ENCODE measurements at regions not wholly inside any gene's neighbourhood (a gene's known extent, or its start where the extent isn't known, plus 50 kb on each side); places are given as distances from the start of the nearest gene placed in this dataset.
"Not testable (repeated sequence)": the region's sequence is repeated elsewhere in the genome, so short reads cannot be mapped to it uniquely, and the experiment has no call there.

GRCh38 chr12:105454688-105455087 lies 124.2 kb downstream of the C12orf75 start:
- FAIRE-seq (no peak), DNase-seq (ENCODE audit: low spot score in 2 of 2) (no peak)

GRCh38 chr12:105455261-105455660 lies 124.8 kb downstream of the C12orf75 start:
- DNase-seq (ENCODE audit: low spot score in 2 of 2) = no peak
- FAIRE-seq = no peak

GRCh38 chr12:105457026-105457425 lies 126.5 kb downstream of the C12orf75 start:
- no peak for DNase-seq (ENCODE audit: low spot score in 2 of 2)
- FAIRE-seq = no peak

DNA sequence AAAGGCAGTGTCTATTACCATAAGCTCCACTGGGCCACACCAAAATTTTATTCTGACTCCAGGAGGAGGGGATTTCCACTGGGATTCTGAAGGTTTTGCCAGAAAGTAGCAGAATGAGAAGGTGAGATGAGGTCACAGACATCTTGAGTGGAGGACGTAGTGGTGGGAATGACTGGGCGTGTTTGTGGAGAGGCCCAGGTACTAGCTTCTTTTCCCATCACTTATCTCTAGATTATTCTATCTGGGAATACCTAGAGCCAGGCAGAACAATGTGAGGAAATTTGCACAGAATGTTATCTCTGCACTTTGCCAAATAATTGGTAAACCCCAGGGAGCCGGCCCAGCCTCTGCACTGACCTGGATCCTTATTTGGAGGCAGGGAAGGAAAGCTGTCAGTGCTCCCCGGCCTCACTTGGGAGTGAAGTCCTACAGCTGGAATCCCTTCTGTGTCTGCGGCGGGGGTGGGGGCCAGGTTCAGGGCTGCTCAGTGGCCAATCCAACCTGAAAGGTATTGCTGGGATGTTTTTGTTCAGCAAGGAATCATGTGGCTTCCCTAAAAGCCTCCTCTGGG lies 129.4 kb downstream of the C12orf75 start:
- FAIRE-seq (no peak), DNase-seq (ENCODE audit: low spot score in 2 of 2) (no peak)

GRCh38 chr12:105461271-105461943 lies 130.9 kb downstream of the C12orf75 start:
- FAIRE-seq (no peak), DNase-seq (ENCODE audit: low spot score in 2 of 2) (no peak)

DNA sequence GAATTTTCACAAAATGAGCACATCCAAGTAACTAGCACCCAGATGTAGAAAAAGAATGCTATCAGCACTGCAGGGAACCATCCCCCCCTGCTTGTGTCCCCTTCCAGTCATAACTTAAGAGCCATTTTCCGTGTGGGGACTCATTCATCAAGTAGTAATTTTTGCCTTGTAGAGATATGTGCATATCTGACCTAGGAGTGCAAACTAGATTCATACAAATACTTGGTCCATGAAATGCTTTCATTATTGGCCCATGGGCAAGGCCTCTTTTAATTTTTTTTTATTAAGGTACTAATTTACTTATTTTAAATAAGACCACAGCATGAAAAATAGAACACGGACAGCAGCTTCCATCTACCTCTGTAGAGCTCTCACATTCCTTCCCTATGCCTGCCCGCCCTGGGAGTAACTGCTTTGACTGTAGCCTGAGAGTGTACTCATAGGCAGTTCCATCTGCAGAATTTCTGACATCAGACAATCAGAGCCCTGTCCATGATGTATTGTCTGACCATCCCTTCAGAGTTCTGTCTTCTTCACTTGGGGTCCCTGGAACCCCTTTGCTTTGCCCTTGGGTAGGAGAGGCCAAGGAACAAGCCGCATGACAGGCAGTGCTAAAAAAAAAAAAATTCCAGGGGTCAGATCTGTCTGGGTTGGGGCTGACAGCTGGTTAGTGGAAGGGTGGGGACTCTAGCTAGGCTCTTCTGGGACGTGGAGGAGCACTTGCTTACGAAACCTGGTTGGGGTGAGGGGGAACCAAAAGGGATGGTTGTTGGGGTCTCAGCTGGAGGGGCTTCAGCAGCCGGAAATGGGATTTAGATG lies 131.7 kb downstream of the C12orf75 start:
- FAIRE-seq = no peak
- DNase-seq (ENCODE audit: low spot score in 2 of 2) = no peak

GRCh38 chr12:105462831-105463230 lies 132.3 kb downstream of the C12orf75 start:
- FAIRE-seq (no peak), DNase-seq (ENCODE audit: low spot score in 2 of 2) (no peak)

- FAIRE-seq (no peak), DNase-seq (ENCODE audit: low spot score in 2 of 2) (no peak)
These were observed 133.9 kb downstream of the C12orf75 start for GRCh38 chr12:105464406-105464805.

DNA sequence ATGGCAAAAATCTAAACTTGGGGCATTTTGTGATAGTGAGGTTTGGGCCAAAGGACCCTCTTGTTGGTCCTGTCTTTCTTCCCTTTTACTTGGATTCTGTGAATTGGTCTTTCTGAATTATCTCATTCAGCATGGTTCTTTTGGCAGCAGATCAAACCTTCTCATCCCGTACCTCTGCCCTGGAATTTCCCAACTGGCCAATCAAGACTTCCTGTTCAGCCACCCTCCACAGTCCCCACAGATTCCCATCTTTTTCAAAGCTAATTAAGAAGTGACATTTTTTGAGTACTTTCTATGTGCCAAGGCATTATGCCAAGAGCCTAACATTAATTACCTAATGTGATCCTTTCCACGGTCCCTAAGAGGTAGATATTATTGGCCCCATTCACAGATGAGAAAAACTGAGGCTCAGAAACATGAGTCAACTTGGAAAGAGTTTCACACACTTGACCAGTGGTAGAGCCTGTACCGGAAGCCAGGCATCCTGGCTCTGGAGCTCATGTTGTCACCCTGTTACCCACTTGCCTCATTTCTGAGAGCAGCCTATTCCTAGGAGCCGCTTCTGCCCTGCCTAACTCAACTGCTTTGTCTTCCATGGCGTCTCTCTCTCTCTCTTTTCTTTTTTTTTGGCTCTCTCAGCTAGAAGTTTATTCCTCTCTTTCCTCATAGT lies 135.9 kb downstream of the C12orf75 start:
- no peak for FAIRE-seq
- no peak for DNase-seq (ENCODE audit: low spot score in 2 of 2)

DNA sequence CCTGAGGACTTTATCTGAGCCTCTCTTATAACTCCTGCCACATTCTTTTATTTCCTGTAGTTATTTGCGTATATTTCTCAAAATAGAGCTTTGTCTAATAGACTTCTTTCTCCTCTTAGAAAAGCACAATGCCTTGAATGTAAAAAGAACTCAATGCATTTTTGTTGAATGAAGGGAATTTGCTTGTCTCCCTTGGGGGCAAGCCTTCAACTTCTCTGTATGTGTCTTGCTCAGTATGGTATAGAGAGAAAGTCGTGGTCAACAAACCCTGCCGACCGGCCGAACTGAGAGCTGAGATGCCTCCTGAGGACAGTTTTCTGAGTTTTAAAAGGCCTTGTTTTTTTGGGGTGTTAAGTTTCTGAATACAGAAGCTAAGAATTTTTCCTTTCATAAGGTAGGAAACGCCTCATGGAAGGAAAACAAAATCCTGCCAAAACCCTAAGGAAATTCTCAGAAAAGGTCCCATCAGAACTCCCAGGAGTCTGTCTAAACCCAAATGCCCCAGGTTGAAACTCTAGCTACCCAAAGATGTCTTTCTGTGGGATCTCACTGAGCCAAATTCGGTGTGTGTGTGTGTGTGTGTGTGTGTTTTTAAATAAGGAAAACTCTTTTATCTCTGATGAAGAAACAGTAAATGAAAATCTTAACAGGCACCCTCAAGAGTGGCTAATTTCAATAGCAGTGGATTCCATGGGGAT lies 136.6 kb downstream of the C12orf75 start:
- no peak for DNase-seq (ENCODE audit: low spot score in 2 of 2)
- no peak for FAIRE-seq

GRCh38 chr12:105467710-105468366 lies 137.3 kb downstream of the C12orf75 start:
- FAIRE-seq (no peak), DNase-seq (ENCODE audit: low spot score in 2 of 2) (no peak)

- no peak for FAIRE-seq
These were observed 138.0 kb downstream of the C12orf75 start for GRCh38 chr12:105468464-105468863.

GRCh38 chr12:105469211-105469610 lies 138.7 kb downstream of the C12orf75 start:
- DNase-seq (ENCODE audit: low spot score in 2 of 2) = no peak
- FAIRE-seq = no peak

More at GRCh38 chr12:105468464-105468863, 138.0 kb downstream of the C12orf75 start:
- DNase-seq (ENCODE audit: low spot score in 2 of 2) = no peak

GRCh38 chr12:105469701-105470100 lies 139.2 kb downstream of the C12orf75 start:
- DNase-seq (ENCODE audit: low spot score in 2 of 2) = no peak
- FAIRE-seq = no peak

GRCh38 chr12:105470102-105470501 lies 139.6 kb downstream of the C12orf75 start:
- FAIRE-seq (no peak), DNase-seq (ENCODE audit: low spot score in 2 of 2) (no peak)

DNA sequence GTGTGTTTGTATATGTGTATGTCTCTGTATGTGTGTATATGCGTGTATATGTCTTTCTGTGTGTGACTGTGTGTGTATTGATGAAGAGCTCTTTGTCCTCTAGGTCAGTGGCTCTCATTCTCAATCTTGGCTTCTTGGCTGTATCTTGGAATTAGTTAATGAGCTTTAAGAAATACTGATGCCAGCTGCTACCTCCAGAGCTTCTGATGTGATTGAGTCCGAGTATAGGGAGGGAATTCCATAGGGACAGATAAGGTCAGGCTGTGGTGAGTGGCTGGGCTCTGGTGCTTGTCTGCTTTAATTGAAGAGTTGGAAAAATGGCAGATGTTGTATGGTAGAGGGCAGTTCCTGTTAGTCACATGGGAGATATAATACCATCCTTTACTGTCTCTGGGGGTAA lies 140.1 kb downstream of the C12orf75 start:
- FAIRE-seq (no peak), DNase-seq (ENCODE audit: low spot score in 2 of 2) (no peak)

DNA sequence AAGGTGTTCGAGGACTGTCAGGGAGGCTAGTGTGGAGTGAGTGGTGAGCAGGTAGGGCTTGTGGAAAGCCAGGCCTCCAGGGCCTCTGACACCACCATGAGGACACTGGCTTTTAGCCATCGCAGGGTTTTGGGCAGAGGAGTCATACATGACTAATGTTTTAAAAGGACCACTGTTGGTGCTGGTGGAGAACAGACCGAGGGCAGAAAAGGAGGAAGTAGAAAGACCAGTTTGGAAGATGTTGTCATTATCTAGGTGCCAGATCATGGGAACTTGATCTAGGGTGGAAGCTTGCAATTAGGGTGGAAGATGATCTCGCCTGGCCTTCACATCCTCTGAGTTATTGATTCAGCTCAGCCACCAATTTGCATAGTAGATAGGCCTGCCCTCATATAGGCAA lies 144.2 kb downstream of the C12orf75 start:
- DNase-seq (ENCODE audit: low spot score in 2 of 2) = no peak
- no peak for FAIRE-seq

DNA sequence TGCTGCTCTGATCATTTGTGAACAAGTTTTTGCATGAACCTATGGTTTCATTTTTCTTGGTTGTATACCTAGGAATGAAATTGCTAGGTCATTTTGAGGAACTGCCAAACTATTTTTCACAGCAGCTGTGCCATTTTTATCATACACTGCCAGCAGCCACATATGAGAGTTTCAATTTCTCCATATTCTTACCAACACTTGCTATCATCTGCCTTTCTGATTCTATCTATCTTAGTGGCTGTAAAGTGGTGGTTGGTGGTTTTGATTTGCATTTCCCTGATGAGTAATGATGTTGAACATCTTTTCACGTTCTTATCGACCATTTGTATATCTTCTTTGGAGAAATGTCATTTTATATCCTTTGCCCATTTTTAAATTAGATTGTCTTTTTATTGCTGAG lies 146.1 kb downstream of the C12orf75 start:
- FAIRE-seq = no peak
- DNase-seq (ENCODE audit: low spot score in 2 of 2) = no peak

GRCh38 chr12:105477873-105478272 lies 147.4 kb downstream of the C12orf75 start:
- DNase-seq (ENCODE audit: low spot score in 2 of 2) (no peak), FAIRE-seq (no peak)

- FAIRE-seq = not testable (repeated sequence)
These were observed 148.3 kb downstream of the C12orf75 start for GRCh38 chr12:105478788-105479187.

More at GRCh38 chr12:105478788-105479187, 148.3 kb downstream of the C12orf75 start:
- not testable (repeated sequence) for DNase-seq (ENCODE audit: low spot score in 2 of 2)

Measured in frontal cortex (tissue), 3 donors.